GM18868 (cell line): ENCODE measurements at regions not wholly inside any gene's neighbourhood (a gene's known extent, or its start where the extent isn't known, plus 50 kb on each side); places are given as distances from the start of the nearest gene placed in this dataset.
"Not testable (repeated sequence)": the region's sequence is repeated elsewhere in the genome, so short reads cannot be mapped to it uniquely, and the experiment has no call there.

Experiments used
- ATAC-seq: cut with Tn5 transposase; IDR thresholded peaks from one replicate; pipeline ENCODE4 v1.9.1; 2021; ENCODE audit warnings: mild to moderate bottlenecking, moderate library complexity; ENCODE audit not compliant: unreplicated experiment

GRCh38 chr4:66769441-66769840, 775.9 kb downstream of the CENPC start:
- ATAC-seq: no peak

DNA sequence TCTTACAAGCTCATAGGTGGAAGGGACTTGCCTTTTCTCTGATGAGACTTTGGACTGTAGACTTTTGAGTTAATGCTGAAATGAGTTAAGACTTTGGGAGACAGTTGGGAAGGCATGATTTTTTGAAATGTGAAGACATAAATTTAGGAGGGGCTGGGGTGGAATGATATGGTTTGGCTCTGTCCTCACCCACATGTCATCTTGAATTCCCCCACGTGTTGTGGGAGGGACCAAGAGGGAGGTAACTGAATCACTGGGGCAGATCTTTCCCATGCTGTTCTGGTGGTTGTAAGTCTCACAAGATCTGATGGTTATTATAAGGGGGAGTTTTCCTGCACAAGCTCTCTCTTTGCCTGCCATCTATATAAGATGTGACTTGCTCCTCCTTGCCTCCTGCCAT, 777.9 kb downstream of the CENPC start:
- no peak for ATAC-seq

- ATAC-seq: no peak
Observed at GRCh38 chr4:66766557-66766956, 778.7 kb downstream of the CENPC start.

DNA sequence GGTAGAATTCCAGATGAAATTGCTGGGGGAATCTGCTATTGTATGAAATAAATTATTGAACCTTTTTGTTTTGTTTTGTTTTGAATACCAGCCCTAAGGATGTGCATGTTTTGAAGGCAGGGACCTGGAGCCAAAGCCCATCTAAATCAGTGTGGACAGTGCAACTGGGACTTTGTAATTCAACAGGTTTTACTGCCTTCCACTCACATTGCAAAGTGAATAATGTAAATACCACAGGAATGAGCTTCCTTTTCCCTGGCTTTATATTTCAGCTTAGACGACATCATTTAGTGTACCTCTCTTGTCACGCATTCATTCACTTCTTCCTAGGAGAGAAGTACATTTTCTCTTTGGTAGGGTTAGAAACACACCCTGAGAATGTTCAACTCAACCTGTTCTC, 795.0 kb downstream of the CENPC start:
- no peak for ATAC-seq

DNA sequence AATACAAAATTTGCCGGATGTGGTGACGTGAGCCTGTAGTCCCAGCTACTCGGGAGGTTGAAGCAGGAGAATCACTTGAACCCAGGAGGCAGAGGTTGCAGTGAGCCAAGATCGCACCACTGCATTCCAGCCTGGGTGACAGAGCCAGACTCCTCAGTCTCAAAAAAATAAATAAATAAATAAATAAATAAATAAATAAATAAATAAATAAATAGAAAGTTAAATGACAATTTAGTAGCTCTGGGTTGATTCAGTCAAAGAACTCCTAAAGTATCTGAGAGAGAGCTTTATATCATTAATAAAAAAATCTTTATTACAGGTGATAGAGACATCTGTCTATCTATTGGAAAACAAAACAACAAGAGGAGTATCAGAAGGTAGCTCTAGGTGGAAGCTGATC, 798.4 kb downstream of the CENPC start:
- ATAC-seq: not testable (repeated sequence)

DNA sequence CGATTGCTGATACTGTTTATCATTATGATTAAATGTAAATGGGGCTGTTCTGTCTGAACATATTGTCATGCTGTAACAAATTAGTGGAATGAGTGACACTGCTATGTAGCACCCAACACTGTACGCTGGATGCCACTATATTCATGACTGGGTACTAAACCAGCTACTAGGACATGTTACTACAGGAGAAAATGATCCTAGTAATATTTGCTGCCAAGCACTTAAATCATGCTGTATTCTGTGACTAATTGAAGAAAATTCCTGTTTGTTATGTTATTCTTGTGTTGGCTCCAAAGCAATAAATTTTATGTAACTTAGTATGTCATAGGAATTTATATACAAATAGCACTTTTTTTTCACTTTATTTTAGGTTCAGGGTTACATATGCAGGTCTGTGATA, 804.2 kb downstream of the CENPC start:
- ATAC-seq: no peak

GRCh38 chr4:66736606-66737005, 808.7 kb downstream of the CENPC start:
- ATAC-seq: no peak

- no peak for ATAC-seq
Observed at GRCh38 chr4:66728280-66728679, 817.0 kb downstream of the CENPC start.

GRCh38 chr4:66712301-66712921, 832.9 kb downstream of the CENPC start:
- ATAC-seq: not testable (repeated sequence)

DNA sequence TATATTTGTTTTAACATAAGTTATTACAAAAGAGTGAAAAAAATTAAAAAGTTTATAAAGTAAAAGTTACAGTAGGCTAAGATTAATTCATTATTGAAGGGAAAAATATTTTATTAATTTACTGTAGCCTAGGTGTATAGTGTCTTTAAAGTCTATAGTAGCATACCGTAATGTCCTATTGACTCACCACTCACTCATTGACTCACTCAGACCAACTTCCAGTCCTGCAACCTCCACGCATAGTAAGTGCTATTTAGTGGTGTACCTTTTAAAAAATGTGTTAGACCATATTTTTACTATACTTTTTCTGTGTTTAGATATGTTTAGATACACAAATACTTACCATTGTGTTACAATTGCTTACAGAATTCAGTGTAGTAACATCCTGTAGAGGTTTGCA, 841.1 kb downstream of the CENPC start:
- no peak for ATAC-seq

GRCh38 chr4:66694739-66695138, 850.6 kb downstream of the CENPC start:
- ATAC-seq: no peak

DNA sequence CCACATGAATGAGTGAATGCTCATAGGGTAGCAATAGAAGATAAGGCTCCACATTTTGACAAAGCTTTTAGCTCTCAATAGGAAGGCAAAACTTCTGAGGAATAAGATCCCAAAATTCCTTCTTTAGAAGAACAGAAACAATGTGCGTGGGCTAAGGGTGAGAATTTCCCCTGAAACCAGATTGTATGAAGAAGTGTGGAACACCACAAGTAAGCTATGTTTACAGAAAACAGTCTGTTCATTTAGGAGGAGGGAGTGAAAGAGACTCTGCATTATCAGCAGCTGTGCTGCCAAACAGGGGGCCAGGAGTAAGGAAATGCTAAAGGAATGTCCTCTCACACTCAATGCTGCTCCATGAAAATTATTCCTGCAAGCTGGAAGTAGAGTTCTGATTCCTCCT, 851.6 kb downstream of the CENPC start:
- no peak for ATAC-seq

DNA sequence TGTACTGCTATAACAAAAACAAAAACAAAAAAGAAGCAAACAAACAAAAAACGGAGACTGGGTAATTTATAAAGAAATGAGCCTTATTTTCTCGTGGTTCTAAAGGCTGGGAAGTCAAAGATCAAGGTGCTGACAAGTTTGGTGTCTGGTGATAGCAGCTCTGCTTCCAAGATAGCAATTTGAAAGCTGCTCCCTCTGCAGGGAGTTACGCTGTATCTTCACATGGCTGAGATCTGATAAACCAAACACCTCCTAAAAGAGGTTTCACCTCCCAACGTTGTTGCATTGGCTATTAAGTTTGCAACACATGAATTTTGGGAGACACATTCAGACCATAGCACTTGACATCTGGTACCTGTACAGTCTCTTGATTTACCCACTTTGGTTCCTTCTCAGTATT, 854.2 kb downstream of the CENPC start:
- ATAC-seq: no peak

- ATAC-seq: peak; percentile 49
Observed at GRCh38 chr4:66688674-66689073, 856.6 kb downstream of the CENPC start.

DNA sequence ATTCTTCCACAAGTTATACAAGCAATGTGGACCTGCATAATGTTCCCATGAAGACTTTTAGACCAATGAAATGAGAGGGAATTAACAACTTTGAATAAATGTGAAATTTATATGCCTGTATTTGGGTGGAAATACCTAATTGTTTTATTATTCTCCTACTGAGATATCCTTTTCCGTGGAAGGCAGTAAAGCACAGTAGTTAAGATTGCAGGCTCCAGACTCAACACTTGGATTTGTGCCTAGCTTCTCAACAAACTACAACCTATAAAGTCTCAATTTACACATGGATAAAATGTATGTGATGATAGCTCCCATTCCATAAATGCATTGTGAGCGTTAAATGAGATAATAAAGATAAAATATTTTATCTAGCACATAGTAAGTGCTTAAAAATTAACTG, 857.8 kb downstream of the CENPC start:
- no peak for ATAC-seq

GRCh38 chr4:66681962-66682361, 863.3 kb downstream of the CENPC start:
- ATAC-seq: no peak

- ATAC-seq: no peak
Observed at GRCh38 chr4:66667249-66667648, 878.1 kb downstream of the CENPC start.

GRCh38 chr4:66662620-66663019, 882.7 kb downstream of the CENPC start:
- no peak for ATAC-seq

DNA sequence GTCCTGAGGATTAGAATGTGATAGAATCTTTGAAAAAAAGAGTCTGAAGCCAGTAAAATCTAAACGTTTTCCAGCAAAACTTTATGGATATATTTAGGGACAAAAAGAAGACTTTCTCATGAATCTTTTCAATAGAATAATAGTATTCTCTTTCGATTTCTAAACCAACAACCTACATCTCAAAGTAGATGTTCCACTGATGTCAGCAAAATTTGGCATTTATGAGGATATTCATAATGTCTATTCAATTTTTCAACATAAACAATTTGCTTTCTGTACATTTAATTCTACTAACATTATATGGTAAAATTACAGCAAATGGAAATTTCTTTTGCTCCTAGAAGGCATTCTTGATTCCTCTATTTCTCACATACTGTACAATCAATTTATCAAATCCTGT, 886.5 kb downstream of the CENPC start:
- no peak for ATAC-seq

DNA sequence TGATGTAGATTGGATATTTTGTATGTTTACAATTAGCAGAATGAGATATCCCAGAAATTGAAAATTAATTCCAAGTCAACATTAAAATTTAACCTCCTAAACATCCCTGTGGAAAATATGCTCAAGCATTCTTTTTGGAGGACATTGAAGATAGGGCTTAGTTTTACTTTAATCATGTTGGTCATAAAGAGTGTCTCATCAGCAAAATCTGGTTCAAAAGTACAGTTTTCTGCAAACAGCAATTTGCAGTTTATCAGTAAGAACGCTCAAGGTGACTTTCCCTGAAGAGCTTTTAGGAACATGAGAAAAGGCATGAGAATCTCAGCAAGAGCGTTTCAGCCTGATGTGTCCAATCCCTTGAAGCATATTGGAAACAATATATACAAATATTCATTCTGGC, 889.8 kb downstream of the CENPC start:
- ATAC-seq: no peak

GRCh38 chr4:66653937-66654336, 891.4 kb downstream of the CENPC start:
- ATAC-seq: no peak

- ATAC-seq: no peak
Observed at GRCh38 chr4:66649236-66649635, 896.1 kb downstream of the CENPC start.

- no peak for ATAC-seq
Observed at GRCh38 chr4:66647926-66648325, 897.4 kb downstream of the CENPC start.
